GM12878 (cell line): ENCODE measurements at regions not wholly inside any gene's neighbourhood (a gene's known extent, or its start where the extent isn't known, plus 50 kb on each side); places are given as distances from the start of the nearest gene placed in this dataset.

ENCODE experiments used
- ATAC-seq: fragments of 200-7000 bp; cut with Tn5 transposase; 3 replicates; pipeline ENCODE4 v1.9.1; 2020; ENCODE audit warnings: mild to moderate bottlenecking, moderate library complexity
- BruUV-seq: library from RNA; stranded (reverse); fragments of 400-500 nt; replicated peaks from 2 replicates; lab custom pipeline; 2021; lab: Mats Ljungman, UMichigan
- CTCF ChIA-PET: fragments of 300-600 bp; sonication (Branson Sonifier 250); formaldehyde crosslinking; extraction: SDS; loops from one replicate; lab custom pipeline; 2021; ENCODE audit warnings: inconsistent platforms; lab: Yijun Ruan, JAX
- POLR2A ChIA-PET: fragments of 350-600 bp; formaldehyde crosslinking; extraction: SDS; loops from one replicate; lab custom pipeline; 2021; ENCODE audit warnings: inconsistent platforms; lab: Charles Lee
- RAD21 ChIA-PET: fragments of 300-600 bp; sonication (Branson Sonifier 250); formaldehyde crosslinking; loops from one replicate; lab custom pipeline; 2023; ENCODE audit warnings: antibody characterized with exemption; ENCODE audit not compliant: unreplicated experiment; lab: Charles Lee
- SMC1A ChIA-PET: fragments of 300-600 bp; sonication (Branson Sonifier 250); formaldehyde crosslinking; loops from one replicate; lab custom pipeline; 2023; ENCODE audit not compliant: unreplicated experiment, uncharacterized antibody; lab: Charles Lee
- DNase-seq: peaks from one replicate; pipeline ENCODE4 v3.0.0-alpha.2; 2011; ENCODE audit warnings: low read depth, low spot score
- FAIRE-seq: peaks from 3 replicates; lab custom pipeline; 2011; peaks lifted over from hg19 to GRCh38; lab: Jason Lieb, UNC
- H2AFZ ChIP-seq: 2 replicates; pipeline ENCODE4 v1.6.0; 2011; ENCODE audit warnings: low read depth, low read length, control low read depth; ENCODE audit not compliant: control insufficient read depth
- H3K27ac ChIP-seq: 2 replicates; pipeline ENCODE4 v1.5.1; 2011; ENCODE audit warnings: control low read depth; ENCODE audit not compliant: control insufficient read depth, insufficient read depth
- H3K27me3 ChIP-seq, 2 experiments: replicated peaks in 1 of 2; 2 replicates each; pipeline versions ENCODE4 v1.6.0 to v1.6.1; 2011; ENCODE audit warnings: low read length in 1 of 2; ENCODE audit not compliant: control insufficient read depth in 2 of 2, insufficient read depth in 2 of 2
- H3K36me3 ChIP-seq, 2 experiments: 2 replicates each; pipeline ENCODE4 v1.5.1; 2011; ENCODE audit warnings: low read length in 1 of 2; ENCODE audit not compliant: control insufficient read depth in 2 of 2, insufficient read depth in 2 of 2
- H3K4me1 ChIP-seq: 2 replicates; pipeline ENCODE4 v1.6.1; 2011; ENCODE audit warnings: mild to moderate bottlenecking, low read length, moderate library complexity, mixed read lengths; ENCODE audit not compliant: control insufficient read depth, insufficient read depth
- H3K4me2 ChIP-seq: 2 replicates; pipeline ENCODE4 v1.6.0; 2011; ENCODE audit warnings: control low read depth; ENCODE audit not compliant: control insufficient read depth, insufficient read depth
- H3K4me3 ChIP-seq: fragments of 200-600 bp; sonication (generic); 2 replicates; pipeline ENCODE4 v1.5.1; 2016
- H3K79me2 ChIP-seq: 2 replicates; pipeline ENCODE4 v1.6.0; 2011; ENCODE audit warnings: low read length; ENCODE audit not compliant: control insufficient read depth, insufficient read depth
- H3K9ac ChIP-seq: 2 replicates; pipeline ENCODE4 v1.8.0; 2011; ENCODE audit warnings: low read length, control low read depth, mixed read lengths; ENCODE audit not compliant: control insufficient read depth, insufficient read depth
- H3K9me3 ChIP-seq: replicated peaks from 3 replicates; pipeline ENCODE4 v1.5.1; 2011; ENCODE audit warnings: mild to moderate bottlenecking, low read length; ENCODE audit not compliant: control insufficient read depth, insufficient read depth
- H4K20me1 ChIP-seq: 2 replicates; pipeline ENCODE4 v1.6.0; 2011; ENCODE audit not compliant: control insufficient read depth, insufficient read depth
- MTA3 ChIP-seq: IDR thresholded peaks from 2 replicates; pipeline ENCODE4 v1.6.1; 2012; ENCODE audit warnings: low read length, inconsistent platforms, borderline replicate concordance
- NRF1 ChIP-seq: conservative IDR thresholded peaks from 2 replicates; pipeline ENCODE4 v1.6.1; 2011; ENCODE audit warnings: mild to moderate bottlenecking, low read depth, low read length, improper control_type of control experiment
- PAX5 ChIP-seq: IDR thresholded peaks from 2 replicates; pipeline ENCODE4 v1.6.1; 2011; ENCODE audit warnings: low read depth, low read length, borderline replicate concordance
- RELA ChIP-seq: fragments of 450-650 bp; IDR thresholded peaks from 2 replicates; pipeline ENCODE4 v1.8.0; 2014; ENCODE audit warnings: borderline replicate concordance; ENCODE audit not compliant: partially characterized antibody
- RUNX3 ChIP-seq: IDR thresholded peaks from 2 replicates; pipeline ENCODE4 v1.6.1; 2012; ENCODE audit warnings: low read length, inconsistent platforms
- SIX5 ChIP-seq: IDR thresholded peaks from 2 replicates; pipeline ENCODE4 v1.6.1; 2011; ENCODE audit warnings: mild to moderate bottlenecking, low read depth, low read length, moderate library complexity; ENCODE audit not compliant: severe bottlenecking
- SPI1 ChIP-seq: IDR thresholded peaks from 2 replicates; pipeline ENCODE4 v1.6.1; 2011; ENCODE audit warnings: low read depth, mild to moderate bottlenecking, low read length, moderate library complexity, borderline replicate concordance; ENCODE audit not compliant: insufficient read depth
- TARDBP ChIP-seq: IDR thresholded peaks from 2 replicates; pipeline ENCODE4 v1.6.1; 2016; ENCODE audit warnings: borderline replicate concordance
- ZNF24 ChIP-seq: fragments of 450-650 bp; IDR thresholded peaks from 2 replicates; pipeline ENCODE4 v1.6.1; 2017; ENCODE audit warnings: antibody characterized with exemption, mild to moderate bottlenecking
- ZSCAN29 ChIP-seq: fragments of 450-650 bp; IDR thresholded peaks from 2 replicates; pipeline ENCODE4 v1.6.1; 2017; ENCODE audit warnings: mild to moderate bottlenecking, moderate library complexity
- whole genome bisulfite sequencing: methylation state at CpG from one replicate; pipeline ENCODE4 v1.1.6; 2016; ENCODE audit warnings: low lambda C conversion rate; ENCODE audit not compliant: insufficient replicate concordance, insufficient coverage; ENCODE audit errors: missing lambda C conversion rate; 5-methylcytosine and 5-hydroxymethylcytosine counted together
- in situ Hi-C: fragments of 300-500 bp; cut with MboI; formaldehyde crosslinking; loops from 9 replicates; pipeline ENCODE4 v1.14.3; 2018; ENCODE audit warnings: mixed read lengths
- intact Hi-C: fragments of 100-400 bp; cut with micrococcal nuclease; formaldehyde crosslinking; loops from one replicate; pipeline ENCODE4 v1.14.2; 2022; ENCODE audit not compliant: unreplicated experiment

- TF ChIP-seq SPI1 (peak; percentile 39; the same call in 1 of the 2 replicates), NRF1 (no peak)
- SMC1A ChIA-PET: no interaction called here
- Histone ChIP-seq H3K9ac (no peak overlapping the region), H3K9me3 (no peaks in the 10 kb centered on the region), H3K4me3 (no peak overlapping the region), H3K79me2 (no peaks in the 10 kb centered on the region), H3K27me3 (peaks cover 0 to 2% of the 10 kb centered on the region in 2 experiments; a peak in 1 of 4 replicates), H3K27ac (no peak overlapping the region), H3K36me3 (no peaks in the 10 kb centered on the region), H4K20me1 (no peaks in the 10 kb centered on the region), H3K4me1 (no peaks in the 10 kb centered on the region), H2AFZ (no peak overlapping the region), H3K4me2 (no peak overlapping the region)
- no TSS peak for BruUV-seq
- ATAC-seq (peak; percentile 60), FAIRE-seq (no peak), DNase-seq (no peak)
- POLR2A ChIA-PET: no interaction called here
- in situ Hi-C loops: no loop called here
- 0% methylated on average over 1 of the region's 1 CpG for WGBS
- CTCF ChIA-PET: no interaction called here
- intact Hi-C loops: no loop called here
- RAD21 ChIA-PET: no interaction called here
Observed at GRCh38 chr10:90579602-90580242, 278.1 kb downstream of the HTR7 start.

GRCh38 chr10:90583416-90583815 lies 274.4 kb downstream of the HTR7 start:
- ChIA-PET SMC1A (interaction anchor here (0.6 to 1.3 kb wide), 2 partner anchors 167 to 793 kb away, joined by 3 read pairs; no protein-coding TSS in a partner anchor), CTCF (interaction anchor here (4.4 kb wide), 1 partner anchor 11 kb away, joined by 13 read pairs; no protein-coding TSS in a partner anchor), POLR2A (interaction anchor here (0.6 kb wide), 1 partner anchor 752 kb away, joined by 3 read pairs; no protein-coding TSS in a partner anchor), RAD21 (no interaction called here)
- no peak overlapping the region for H3K4me2 ChIP-seq
- H3K9me3 ChIP-seq: no peaks in the 10 kb centered on the region
- in situ Hi-C loops (no loop called here), intact Hi-C loops (no loop called here)
- H2AFZ ChIP-seq: no peak overlapping the region
- no peak overlapping the region for H3K4me3 ChIP-seq
- no peak overlapping the region for H3K27ac ChIP-seq
- ATAC-seq: no peak
- H4K20me1 ChIP-seq: no peaks in the 10 kb centered on the region
- H3K27me3 ChIP-seq: peaks cover 0 to 2% of the 10 kb centered on the region in 2 experiments; a peak in 1 of 4 replicates
- no peak overlapping the region for H3K9ac ChIP-seq
- no peak for FAIRE-seq
- H3K4me1 ChIP-seq: no peaks in the 10 kb centered on the region
- H3K79me2 ChIP-seq: no peaks in the 10 kb centered on the region
- H3K36me3 ChIP-seq: no peaks in the 10 kb centered on the region
- DNase-seq: no peak
- no peak for TF ChIP-seq RUNX3
- no peak for TF ChIP-seq TARDBP
- TF ChIP-seq SIX5: no peak
- TF ChIP-seq ZNF24: no peak
- TF ChIP-seq PAX5: no peak
- TF ChIP-seq MTA3: no peak
- no peak for TF ChIP-seq ZSCAN29
- TF ChIP-seq RELA: no peak
- no TSS peak for BruUV-seq
- WGBS: 15% methylated on average over 3 of the region's 3 CpGs
